NCI-H748 (cell line): ENCODE measurements at regions not wholly inside any gene's neighbourhood (a gene's known extent, or its start where the extent isn't known, plus 50 kb on each side); places are given as distances from the start of the nearest gene placed in this dataset.

Experiments
- DNase-seq: peaks from one replicate; lab custom pipeline; 2025; ENCODE audit not compliant: unreplicated experiment; lab: John Stamatoyannopoulos, UW

DNA sequence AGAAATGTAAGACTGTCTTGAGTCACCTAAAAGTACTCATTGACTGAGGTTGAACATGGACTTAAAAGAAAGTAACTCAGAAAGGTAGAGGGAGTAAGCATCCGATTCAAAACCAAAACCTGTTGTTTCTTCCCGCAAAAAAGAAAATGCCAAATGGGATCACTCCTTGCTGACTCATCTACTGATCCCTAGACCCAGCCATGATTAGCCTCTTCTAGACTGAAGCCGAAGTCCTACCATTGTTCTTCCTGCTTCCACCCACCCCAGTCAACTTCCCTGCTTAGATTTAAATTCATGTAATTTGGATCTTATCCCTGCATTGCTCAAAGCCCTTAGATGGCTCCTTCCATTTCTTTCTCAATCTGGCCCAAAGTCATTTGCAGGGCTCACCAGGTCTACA, 760.5 kb upstream of the SOX9 start:
- no peak for DNase-seq

DNA sequence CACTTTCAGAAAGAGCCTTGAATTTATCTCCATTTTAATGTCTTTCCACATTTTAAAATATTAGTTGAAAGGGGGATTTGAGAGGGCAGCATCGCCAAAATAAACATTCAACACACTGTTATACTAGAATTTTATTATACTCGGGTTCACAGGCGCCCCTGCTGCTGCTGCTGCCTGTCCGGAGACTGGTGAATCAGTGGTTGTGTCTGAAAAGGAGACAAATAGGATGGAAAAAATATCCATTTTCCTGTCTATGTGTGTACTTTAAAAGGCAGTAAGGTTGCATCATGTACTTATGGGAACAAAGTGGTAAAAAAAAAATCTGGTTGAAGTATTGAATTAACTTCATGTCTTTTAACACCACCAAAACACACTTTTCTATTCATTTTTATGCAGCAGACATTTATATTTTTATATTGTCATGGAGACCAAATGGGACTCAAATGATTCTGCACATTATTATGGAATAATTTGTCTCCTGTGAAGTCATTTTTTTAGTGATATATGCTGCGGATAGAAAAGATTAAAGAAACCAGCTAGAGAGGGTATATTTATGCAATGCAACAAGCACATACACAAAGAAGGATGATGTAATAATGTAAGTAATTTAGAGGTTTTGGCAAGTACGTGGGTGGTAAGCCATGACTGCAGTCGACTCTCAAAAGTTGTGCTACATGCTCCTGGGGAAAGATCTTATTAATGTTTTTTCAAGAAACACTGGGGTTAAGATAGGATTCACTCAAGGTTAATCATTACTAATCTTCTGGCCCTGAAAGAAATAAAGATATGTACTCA, 759.0 kb upstream of the SOX9 start:
- DNase-seq, result no peak

DNA sequence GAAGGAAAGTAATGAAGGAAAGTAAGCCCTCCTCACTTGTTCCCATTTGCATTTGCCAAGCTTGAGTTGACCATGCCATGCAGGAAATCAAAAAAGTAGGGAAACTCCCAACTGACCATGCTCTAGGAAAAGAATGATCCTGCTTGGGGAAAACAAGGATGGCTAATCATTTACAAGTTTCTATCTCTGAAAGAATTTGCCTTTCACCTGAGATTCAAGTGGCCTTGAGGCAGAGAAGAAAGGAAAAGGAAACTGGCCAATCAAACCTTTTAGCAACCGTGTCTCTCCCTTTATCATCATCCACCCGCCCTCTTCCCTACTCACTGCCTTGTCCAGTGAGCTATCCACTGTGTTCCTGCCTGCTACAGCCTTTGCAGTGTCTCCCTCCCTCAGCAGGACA, 757.2 kb upstream of the SOX9 start:
- DNase-seq, result no peak

DNA sequence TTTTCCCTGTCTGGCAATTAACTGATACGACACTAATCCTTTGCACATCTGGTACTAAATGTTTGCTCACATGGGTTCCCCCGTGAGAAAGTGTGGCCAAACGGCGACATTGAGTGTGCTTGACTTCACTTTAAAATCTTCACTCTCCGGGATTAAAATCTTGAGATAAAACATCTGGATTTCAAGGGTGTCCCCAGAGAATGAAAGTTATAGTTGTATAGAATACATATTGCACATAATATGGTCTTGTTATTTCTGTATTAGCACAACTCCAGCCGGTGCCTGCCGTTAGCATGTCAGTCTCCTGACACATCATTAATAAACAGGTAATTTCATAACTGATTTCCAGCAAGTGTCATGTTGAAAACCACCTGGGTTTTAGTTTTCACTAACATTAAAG, 749.0 kb upstream of the SOX9 start:
- DNase-seq, result no peak

DNA sequence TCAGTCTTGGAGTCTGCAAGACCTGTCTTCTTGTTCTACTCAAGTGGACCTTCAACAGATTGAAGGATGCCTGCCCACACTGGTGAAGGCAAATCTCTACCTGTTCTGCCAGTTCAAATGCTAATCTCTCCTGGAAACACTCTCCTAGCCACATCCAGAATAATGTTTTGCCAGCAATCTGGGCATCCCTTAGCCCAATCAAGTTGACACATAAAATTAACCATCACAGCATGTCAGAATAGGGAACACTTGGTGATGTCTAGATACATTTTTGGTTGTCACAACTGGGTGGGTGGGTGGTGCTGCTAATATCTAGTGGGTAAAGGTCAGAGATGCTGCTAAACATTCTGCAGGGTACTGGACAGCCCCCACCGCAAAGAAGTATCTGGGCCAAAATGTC, 744.9 kb upstream of the SOX9 start:
- no peak for DNase-seq

DNA sequence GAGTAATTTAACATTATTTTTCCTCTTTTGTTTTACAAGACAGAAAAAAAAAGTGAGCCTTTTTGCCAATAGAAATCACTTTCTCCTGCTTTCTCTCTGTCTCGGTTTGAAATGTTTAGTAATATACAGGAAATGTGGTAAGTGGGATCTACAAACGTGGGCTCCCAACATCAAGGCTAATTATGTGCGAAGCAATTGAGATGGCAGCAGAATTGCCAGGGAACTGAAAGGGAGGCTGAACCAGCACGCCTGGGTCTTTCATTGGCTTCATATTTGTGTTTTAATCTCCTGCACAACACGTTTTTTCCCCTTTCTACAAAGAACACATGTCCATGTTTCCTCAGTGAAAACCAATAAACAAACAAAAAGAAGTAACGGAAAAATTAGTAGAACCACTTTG, 743.9 kb upstream of the SOX9 start:
- DNase-seq, result no peak

DNA sequence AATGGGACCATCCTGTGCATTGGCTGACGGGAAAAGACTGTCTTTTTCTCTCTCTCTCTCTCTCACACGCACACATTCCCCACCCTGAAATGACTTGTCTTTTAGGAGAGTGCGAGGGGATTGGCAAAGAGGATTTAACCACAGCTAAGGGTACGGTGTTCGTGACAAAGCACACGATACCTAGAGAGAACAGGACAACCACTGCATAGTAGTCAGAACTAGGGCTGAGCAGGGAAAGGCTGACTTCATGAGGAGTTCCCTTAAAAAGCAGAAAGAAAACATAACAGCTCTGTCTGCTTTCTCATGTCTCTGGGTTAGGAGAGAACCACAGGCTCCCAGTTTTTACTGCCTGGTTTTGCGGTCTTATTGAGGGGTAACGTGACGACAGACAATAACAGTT, 742.8 kb upstream of the SOX9 start:
- DNase-seq, result no peak

DNA sequence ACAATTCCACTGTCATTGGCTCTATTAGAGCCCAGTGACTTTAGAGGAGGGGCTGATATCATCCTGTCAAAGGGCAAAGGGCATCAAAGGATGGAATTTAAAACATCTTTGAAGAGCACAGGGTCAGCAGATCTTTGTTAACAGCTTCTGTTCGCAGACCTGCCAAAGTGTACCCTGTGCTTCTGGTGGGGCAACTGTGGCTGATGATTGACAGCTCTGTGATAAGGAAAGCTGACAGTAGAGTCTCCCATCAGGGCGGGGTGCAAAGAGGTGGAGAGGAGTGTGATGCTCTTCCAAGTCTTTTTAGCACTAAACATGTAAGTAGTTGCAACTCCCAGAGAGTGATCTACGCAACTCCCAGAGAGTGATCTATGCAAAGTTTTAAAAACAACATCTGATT, 742.1 kb upstream of the SOX9 start:
- DNase-seq, result no peak

DNA sequence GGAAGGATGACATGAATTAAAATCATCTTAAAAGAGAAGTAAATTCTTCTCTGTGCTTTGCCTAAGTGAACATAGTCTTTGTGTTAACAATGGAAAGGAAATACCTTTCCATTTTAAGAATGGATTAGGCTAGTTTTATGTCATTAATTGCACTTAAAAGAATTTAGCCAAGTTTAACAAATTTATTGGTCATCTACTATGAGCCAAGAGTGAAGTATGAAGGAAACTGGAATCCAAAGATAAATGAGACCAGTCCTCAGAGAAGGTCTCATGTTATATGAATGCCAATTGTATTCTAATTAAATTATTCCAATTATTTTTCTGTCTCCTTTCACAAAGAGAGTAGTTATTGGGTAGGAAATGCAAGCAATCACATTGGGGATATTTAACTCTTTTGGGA, 741.3 kb upstream of the SOX9 start:
- DNase-seq, result no peak

DNA sequence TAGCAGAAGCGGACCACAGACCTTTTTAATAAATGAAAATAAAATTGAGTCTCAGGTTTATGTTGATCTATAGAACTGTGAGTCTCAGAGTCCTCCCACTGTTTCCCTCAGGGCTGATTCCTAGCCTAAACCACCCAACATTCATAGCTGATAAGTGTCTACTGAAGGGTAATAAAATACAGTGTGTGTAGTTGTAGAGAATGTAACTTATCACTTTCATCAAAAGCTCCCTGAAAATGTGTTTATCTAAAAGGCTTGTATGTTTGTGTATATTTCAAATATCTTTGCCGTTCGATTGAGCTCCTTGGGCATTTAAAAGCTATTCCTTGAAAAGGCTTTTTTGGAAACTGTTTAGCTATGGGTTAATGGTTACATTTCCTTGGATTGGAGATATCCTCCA, 740.3 kb upstream of the SOX9 start:
- no peak for DNase-seq

DNA sequence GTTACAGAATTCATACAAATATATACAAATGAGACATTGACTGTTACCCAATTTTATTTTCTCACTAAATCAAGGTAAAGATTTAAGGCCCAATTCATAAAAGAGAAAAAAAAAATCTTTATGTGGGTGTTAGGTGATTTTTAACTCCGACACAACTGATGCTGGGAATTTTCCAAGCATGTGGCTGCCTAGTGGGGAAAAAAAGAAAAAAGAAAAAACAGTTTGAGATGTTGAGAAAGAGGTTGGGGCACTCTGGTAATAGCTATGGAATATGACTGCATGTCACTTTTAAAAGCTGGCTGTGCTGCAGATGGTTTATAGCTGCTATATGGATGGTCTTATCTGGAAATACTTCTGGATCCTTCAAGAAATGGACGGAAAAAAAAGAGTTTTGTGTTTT, 739.9 kb upstream of the SOX9 start:
- no peak for DNase-seq

DNA sequence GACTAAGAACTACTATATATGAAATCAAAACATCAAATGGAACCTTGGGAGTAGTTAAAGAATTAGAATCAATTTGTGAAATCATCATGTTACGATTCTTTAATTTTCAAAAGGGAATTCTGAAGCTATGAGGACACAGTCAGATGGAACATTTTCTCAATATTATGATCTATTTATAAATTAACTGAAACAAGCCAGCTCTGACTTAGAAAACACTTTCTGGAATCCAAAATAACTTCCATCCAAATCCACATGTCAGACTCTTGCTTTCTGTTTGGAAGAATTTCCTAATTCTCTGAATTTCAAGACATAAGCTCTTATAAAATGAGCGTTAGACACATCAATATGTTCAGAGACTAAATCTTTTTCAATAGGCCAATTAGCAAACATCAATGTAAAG, 737.7 kb upstream of the SOX9 start:
- no peak for DNase-seq

DNA sequence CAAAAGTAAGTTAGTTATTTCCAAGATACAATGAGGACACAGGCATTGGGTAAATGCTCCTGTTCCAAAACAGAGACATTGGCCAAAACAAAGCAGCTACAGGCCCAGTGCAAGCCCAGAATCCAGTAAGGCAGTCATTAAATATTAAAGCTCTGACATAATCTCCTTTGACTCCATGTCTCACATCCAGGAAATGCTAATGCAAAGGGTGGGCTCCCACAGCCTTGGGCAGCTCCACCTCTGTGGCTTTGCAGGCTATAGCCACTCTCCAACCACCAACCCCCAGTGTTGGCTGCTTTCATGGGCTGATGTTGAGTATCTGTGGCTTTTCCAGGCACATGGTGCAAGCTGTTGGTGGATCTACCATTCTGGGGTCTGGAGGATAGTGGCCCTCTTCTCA, 733.4 kb upstream of the SOX9 start:
- no peak for DNase-seq

DNA sequence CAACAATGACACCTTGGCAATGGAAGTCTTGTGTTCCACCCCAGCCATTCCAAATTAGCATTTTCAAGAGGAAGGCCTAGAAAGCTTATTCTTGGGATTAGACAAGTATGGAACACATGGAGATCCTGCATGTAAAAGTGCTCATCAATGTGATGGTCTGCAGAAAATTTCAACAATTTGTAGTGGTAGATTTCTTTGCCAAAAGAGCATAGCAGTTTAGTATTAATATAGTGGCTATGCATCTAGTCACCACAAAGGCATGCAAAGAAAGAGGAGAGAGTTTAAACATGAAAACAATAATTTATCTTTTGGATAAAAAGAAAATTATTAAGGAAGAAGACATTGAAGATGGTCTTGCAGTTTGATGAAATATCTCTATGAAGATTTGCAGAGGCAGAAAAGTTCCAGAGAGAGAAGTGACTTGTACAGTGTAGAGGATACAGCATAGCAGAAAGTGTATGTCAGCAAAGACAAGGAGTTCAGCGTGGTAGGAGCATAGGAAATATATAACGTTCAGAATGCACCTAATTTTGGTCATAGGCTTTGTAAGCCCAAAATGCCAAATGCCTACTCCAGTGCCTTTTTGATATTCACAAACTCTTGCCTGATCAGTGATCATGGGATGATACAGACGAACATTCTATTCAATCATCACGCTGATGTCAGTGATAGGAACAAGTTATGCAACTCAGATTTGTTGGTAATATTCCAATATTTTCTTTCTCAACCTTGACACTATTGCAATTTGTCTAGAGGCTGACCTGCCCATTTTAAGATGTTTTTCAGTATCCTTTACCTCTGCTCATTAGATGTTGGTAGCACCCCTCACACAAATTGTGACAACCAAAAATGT, 727.9 kb upstream of the SOX9 start:
- DNase-seq, result no peak

DNA sequence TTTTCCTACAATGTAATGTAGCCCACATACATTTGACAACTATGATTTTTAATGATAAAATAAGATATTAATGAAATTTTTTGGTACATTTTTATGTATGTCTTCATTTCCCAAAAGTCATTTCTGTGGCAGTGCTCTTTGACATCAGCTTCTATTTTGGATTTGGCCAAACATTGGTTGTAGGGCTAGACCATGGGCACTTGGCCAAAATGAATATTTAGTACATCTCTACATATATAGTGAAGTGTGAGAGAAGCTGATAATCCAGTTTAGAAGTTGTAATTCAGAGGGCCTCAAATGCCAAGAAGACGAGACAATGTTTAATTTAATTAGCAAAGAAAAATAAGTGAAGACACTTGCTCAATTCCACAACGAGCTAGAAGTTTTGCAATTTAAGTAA, 724.9 kb upstream of the SOX9 start:
- DNase-seq, result no peak

DNA sequence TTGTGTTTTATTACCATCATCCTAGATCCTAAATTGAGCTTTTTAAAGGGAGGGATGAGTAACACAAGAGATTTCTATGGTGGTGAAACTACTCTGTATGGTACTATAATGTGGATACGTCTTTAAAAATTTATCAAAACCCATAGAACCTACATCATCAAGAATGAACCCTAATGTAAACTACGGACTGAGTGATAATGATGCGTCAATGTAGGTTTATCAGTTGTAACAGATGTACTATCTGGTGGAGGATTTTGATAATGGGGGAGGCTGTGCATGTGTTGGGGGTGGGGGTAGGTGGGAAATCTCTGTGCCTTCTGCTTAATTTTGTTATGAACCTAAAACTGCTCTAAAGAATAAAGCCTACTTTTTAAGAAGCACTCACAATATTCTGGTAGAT, 724.1 kb upstream of the SOX9 start:
- DNase-seq, result no peak

DNA sequence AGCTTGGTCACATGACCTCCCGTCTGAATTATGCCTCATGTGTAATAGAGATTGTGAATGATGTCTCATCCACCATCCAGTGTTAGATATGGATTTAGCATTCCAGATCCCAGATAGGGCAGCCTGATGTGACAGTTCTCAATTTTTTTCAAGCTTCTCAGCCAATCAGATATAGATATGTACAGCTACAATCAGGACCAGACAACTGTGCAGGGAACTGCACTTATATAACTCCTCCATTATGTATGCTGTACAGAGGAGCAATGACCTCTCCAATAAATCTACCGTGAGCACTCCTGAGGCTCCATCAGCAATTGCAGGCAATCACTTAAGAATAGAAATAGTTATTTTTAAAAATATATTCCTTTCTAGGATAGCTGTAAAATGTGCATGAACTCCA, 722.8 kb upstream of the SOX9 start:
- no peak for DNase-seq

DNA sequence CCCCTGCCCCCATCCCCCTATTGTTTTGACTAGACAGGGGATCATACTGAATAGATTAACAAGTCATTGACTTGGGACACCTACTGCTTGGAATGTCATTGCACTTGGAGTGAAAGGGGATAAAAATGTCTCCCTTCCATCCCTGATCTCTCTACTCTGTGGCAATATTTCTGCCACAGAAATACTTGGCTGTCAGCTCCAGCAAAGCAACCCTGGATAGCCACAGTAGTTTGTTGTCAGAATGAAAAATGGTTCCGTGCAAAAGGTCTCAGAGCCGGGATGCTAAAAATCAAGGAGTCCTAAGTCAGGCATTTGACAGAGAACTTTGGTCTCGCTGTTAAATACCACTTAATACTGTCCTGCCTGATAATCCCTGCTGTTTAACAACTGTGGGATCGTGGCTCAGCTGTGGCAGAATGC, 722.0 kb upstream of the SOX9 start:
- DNase-seq, result no peak

DNA sequence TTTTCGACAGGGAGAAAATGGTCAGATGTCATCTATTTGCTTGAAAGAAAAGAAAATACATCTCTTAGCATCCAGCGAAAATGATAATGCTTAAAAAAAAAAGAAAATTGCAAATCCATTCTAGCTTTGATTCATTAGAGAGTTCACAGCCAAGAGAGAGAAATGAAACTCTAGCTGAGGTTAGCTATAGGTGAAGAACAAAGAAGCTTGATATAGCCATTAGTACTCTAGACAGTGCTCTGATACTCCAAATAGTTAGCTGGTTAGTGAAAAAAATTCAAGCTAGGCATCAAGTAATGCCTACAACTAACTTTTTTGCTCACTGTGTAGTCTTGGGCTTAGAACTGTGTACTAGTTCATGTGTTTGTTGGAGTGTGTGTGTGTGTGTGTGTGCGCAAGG, 721.6 kb upstream of the SOX9 start:
- no peak for DNase-seq

DNA sequence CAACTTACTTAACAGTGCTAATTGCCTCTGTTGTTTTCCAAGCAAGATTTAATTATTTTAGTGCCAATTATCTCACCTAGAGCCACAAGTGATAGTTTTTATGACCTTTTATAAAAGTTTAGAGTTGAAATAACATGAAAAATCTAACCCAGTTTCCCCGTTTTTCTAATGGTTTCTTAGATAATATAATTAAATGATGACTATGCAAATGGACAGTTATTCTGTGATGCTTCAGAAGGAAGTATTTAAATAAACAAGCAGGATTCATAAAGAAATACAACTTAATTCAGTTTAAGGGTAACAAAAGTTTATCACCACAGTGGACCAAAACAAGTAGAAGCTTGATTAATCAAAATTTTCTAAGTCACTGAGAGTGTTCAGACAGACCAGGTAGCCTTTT, 721.2 kb upstream of the SOX9 start:
- no peak for DNase-seq

DNA sequence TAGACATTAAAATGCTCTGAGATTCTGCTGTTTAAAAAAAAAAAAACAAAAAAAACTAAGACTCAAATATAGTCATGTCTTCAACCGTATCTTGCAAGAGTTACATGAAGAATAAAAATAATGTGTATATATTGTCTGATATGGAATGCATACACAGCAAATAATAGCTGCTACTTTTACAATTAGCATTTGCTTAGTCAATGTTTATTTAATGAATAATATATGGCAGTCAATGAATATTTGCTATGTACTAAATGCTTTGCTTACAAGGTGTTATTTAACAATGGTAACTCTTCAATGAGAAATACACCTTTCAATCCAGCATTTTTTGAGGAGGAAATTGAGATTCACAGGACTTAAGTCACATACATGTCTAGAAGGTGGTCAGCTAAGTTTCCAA, 718.8 kb upstream of the SOX9 start:
- DNase-seq, result no peak

DNA sequence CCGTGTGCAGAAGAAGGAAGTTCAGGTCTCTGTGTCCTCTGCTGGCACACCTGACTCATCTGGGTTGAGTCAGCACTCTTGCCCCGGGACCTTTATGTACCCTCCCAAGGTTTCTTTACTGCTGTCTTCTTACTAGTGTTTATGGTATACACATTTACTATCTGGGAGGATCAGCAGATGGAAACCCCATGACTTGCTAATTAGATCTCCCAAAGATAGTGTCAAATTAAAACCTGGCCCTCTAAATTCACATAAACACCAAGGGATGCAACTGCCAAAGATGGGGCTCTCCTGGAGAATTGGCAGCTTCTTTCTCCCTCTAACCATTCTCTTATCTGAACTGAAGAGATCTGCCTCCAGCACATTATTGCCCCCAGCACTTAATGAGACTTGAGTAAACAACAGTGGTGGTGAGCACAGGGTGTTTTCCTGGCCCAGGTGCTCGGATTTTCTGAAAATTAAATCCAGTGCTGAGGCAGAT, 718.1 kb upstream of the SOX9 start:
- DNase-seq, result peak; percentile 88
